Urothelium cell line (cell line): ENCODE measurements at regions not wholly inside any gene's neighbourhood (a gene's known extent, or its start where the extent isn't known, plus 50 kb on each side); places are given as distances from the start of the nearest gene placed in this dataset.

Experiments used
- DNase-seq: peaks from one replicate; pipeline ENCODE4 v3.0.0; 2011; ENCODE audit warnings: low spot score, mixed read lengths
- FAIRE-seq: peaks from 2 replicates; lab custom pipeline; 2011; peaks lifted over from hg19 to GRCh38; lab: Jason Lieb, UNC

DNA sequence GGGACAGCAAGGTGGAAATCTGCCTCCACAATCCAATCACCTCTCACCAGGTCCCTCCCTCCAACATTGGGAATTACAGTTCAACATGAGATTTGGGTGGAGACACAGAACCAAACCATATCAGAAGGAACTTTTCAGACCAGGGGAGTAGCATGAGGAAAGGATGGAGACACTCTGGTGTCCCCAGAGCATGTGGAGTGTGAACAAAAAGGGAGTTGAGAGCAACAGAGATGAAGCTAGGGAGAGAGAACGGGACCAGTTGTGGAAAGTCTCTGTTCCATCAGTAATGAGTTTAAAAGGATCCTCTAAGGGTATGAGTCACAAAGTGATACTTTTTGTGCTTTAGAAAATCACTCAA lies 382.0 kb downstream of the SFMBT2 start:
- DNase-seq (no peak), FAIRE-seq (no peak)

GRCh38 chr10:7027913-7028808 lies 382.7 kb downstream of the SFMBT2 start:
- DNase-seq = peak; percentile 37
- FAIRE-seq = no peak

GRCh38 chr10:7027237-7027912 lies 383.5 kb downstream of the SFMBT2 start:
- DNase-seq (no peak), FAIRE-seq (no peak)

- no peak for FAIRE-seq
- no peak for DNase-seq
These were observed 384.0 kb downstream of the SFMBT2 start for GRCh38 chr10:7026818-7027217.

DNA sequence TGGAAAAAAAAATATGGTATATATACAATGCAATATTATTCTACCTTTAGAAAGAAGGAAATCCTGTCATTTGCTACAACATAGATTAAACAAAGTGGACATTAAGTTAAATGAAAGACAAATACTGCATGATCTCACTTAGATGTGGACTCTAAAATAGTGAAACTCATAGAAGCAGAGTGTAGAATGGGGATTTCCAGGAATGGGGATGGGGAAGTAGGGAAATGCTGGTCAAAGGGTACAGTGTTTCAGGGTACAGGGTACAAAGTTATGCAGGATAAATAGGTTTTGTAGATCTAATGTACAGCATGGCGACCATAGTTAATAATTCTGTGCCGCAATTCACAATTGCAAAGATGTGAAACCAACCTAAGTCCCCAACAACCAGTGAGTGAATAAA lies 385.5 kb downstream of the SFMBT2 start:
- FAIRE-seq = no peak
- no peak for DNase-seq

- no peak for DNase-seq
- peak; percentile 30 for FAIRE-seq
These were observed 395.4 kb downstream of the SFMBT2 start for GRCh38 chr10:7015457-7015856.

- FAIRE-seq (no peak), DNase-seq (no peak)
These were observed 396.1 kb downstream of the SFMBT2 start for GRCh38 chr10:7014721-7015120.

DNA sequence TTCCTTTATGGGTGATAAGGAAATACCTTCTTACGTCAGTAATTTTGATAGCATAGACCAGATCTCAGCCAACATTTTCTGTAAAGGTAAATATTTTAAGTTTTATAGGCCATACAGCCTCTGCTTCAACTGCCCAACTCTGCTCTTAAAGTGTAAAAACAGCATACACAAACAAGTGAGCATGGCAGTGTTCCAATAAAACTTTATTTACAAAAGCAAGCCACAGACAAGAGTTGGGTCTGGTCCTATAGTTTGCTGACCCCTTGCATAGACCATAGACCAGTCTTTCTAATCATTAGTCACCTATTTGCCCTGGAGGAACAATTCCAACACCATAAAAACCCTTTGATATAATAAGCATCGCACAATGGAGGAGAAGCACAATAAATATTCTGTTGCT lies 398.8 kb downstream of the SFMBT2 start:
- no peak for DNase-seq
- no peak for FAIRE-seq

- DNase-seq = no peak
- no peak for FAIRE-seq
These were observed 402.2 kb downstream of the SFMBT2 start for GRCh38 chr10:7008645-7009044.

DNA sequence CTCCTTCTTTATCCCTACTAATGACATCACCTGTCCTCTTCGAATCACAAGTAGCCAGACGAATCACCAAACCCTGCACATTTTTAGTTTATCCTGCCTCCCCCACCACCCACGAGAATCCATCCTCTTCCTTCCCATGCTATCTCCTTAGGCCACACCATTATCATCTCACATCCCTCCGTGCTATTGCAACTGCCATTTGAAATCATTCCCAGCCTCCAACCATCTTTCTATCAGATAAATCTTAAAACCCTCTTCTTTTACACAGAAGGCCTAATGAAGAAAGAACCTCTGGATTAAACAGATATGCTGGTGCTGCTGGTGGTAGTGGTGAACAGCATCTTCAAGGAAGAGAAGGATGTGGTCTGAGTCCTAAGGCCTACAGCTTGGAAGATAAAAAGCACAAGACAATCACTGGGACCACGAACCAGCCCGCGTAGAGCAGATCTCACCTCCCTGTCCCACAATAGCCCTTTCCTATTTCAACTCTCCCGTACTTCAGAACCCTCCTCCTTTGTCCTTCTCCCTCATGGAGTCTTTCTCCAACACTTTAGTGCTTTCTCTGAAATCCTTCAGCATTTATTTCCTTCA lies 403.1 kb downstream of the SFMBT2 start:
- FAIRE-seq = no peak

DNA sequence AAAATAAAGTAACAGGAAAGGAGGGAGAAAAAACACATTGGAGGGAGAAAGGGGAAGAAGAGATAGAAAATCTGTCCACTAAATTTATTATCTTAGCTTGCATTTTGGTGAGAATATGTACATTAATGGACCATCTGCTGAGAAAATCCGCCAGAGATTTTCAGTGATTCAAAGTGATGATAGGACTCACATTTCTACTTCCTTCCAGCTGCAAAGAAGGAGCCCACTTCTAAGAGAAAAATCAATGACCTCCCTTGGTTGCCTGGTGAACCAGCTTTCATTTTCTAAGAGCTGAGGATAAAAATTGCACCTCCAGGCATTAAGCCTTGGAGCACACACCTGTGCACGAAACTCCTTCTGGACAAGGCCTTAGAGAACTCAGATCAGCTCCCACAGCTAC lies 404.3 kb downstream of the SFMBT2 start:
- DNase-seq (no peak), FAIRE-seq (no peak)

More for the DNA sequence above, 403.1 kb downstream of the SFMBT2 start:
- no peak for DNase-seq

- FAIRE-seq = no peak
- DNase-seq = no peak
These were observed 406.9 kb downstream of the SFMBT2 start for GRCh38 chr10:7003831-7004395.

GRCh38 chr10:7000061-7000460 lies 410.8 kb downstream of the SFMBT2 start:
- DNase-seq = no peak
- FAIRE-seq = no peak

DNA sequence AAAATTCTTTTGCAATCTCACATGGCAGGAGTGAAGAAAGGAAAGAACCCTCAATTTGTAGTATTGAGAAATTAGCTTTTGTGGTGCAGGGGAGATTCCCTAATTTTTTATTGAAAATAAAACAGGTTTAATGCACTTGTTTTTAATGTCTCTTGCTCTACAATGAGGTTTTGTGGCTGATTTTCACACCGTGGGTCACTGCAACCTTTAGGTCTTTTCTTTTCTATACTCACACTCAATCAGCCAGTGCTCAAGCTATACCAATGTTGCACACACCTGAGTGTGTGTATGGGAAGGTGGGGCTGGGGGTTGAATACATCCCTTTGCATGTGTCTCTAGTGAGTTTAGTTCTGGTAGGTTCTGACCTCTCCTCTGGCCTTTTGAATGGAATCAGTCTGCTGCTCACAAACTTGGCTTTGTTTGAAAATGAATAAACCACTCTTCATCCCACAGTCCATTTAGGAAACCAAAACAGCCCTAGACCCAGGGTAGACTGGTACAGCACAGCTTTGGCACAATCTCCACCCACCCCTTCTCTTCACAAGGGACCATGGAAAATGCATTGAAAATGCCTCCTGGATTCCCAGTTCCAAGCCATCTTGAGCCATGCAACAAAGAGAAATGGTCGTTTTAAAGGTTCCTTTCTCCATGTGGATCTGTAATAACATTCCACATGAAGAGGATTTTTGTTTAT lies 411.5 kb downstream of the SFMBT2 start:
- FAIRE-seq (no peak), DNase-seq (no peak)

DNA sequence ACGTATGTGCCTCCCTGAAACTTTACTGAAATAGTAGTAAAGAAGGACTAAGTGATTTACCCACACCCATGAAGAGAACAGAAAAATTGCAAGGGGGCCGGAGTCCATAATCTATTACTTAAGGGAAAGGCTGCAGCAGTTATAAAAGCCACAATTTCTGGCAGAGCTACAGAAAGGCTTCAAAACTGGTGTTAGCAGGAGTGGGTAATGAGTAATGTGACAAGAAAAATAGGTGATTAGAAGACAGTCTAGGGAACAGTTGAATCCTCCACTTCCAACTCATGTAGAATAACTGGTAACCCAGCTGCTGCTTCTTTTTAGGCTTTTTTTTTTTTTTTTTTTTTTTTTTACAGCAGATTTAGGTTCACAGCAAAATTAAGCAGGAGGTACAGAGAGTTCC lies 413.3 kb downstream of the SFMBT2 start:
- no peak for FAIRE-seq
- no peak for DNase-seq

DNA sequence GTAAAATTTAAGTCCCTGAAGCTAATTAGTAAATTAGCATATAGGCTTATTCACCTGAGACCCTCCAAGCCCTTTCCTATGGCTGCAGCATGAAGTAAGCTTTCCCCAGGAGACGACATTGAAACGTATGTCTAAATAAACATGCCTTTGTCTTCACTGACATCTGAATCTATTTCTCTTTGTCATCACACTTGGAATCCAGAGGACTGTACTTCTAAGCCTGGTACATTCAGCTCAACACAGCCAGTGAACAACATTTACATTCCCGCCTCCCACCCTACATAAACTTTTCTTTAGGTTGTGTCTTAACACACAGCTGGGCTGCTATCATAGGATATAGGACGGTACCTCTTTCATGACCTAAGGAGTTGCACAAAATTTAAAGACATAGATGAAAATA lies 414.4 kb downstream of the SFMBT2 start:
- FAIRE-seq (no peak), DNase-seq (no peak)

DNA sequence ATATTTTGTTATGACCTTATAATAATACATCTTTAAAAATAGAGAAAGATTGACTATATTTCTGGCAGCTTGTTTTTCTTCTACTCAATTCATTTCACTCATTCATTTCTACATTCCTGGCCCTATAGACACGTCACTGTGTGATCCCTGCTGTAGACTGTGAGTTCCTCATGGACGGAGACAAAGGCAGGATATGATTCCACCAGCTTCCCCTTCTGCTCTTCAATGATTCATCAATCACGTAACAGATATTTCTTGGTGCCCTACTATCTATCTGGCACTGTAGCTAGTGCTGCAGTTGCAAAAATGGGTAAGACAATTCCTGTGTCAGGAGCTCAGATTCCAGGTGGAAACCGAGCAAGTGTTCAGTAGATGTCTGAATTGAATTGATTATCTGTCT lies 415.0 kb downstream of the SFMBT2 start:
- DNase-seq = no peak
- no peak for FAIRE-seq

GRCh38 chr10:6995341-6995740 lies 415.3 kb upstream of the PRKCQ start:
- no peak for FAIRE-seq
- no peak for DNase-seq

DNA sequence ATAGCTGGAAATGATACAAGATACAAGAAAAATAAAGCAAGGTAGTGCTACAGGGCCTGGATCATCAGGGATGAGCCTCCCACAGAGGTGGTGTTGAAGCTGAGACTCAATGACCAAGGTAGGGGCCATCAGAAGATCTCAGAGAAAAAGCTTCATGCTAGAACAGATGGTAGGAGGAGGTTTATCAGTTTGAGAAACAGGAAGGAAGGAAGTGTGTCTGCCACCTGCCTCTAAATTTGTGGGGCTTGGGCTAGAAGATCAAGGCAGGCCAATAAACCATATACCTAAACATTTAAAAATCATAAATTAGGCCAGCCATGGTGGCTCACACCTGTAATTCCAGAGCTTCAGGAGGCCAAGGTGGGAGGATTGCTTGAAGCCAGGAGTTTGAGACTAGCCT lies 410.8 kb upstream of the PRKCQ start:
- FAIRE-seq (no peak), DNase-seq (no peak)

DNA sequence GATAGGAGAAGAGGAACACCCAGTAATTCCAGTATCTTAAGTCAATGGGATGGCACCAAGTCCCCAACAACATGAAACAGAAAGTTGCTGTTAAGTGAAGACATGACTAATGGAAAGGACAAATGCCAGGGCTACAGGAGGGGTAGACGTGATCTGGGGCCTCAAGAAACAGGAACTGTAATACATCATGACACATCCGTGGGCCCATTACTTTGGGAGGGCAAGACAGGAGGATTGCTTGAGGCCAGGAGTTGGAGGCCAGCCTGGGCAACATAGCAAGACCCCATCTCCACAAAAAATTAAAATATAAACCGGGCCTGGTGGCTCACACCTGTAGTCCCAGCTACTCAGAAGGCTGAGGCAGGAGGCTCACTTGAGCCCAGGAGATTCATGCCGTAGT lies 408.6 kb upstream of the PRKCQ start:
- FAIRE-seq = no peak

DNA sequence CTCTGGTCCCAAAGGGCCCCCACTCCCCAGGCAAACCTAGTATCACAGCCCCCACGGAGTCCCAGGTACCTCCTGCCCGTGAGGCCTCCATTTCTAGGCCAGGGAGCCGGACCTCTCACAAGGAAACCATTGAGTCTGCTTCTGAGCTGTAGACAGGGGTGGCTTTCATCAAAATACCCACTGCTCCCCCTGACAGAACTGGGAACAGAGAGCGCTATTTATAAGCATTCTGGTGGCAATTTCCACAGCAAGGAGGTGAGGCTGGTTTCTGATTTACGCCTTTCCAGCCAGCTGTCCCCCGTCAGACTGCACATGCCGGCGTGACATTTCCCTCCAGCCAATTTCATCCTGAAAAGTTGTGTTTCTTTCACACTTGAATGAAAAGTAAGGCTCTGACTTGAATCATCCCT lies 407.5 kb upstream of the PRKCQ start:
- no peak for FAIRE-seq
- DNase-seq = no peak

More for the DNA sequence above, 408.6 kb upstream of the PRKCQ start:
- no peak for DNase-seq
